ENCODE measurements at regions not wholly inside any gene's neighbourhood (a gene's known extent, or its start where the extent isn't known, plus 50 kb on each side); places are given as distances from the start of the nearest gene placed in this dataset.

DNA sequence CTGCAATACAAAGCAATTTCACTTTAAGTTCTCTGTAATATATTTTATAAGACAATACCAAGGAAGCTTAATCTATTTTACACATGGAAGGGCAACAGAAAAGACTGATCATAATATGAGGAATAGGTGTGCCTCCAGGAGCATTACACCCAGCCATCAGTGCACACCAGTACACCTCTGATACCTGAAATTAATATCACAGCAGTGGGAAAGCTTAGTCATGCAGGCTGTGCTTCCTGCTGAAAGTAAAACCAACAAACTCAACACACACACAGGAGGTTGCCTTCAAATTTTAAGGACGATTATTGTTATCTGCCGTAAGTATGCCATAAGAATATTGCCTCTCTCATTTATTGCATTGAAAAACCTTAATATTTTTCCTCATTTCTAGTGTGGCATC is 1119.1 kb upstream of the TENM4 start:
- Histone ChIP-seq H3K4me1 (ENCODE audit: control insufficient read depth, insufficient read depth, low read length) (no peaks in the 10 kb centered on the region), H3K4me3 (ENCODE audit: low read depth in 2 of 2, low read length in 2 of 2) (no peak overlapping the region), H3K27ac (ENCODE audit: low read length) (no peak overlapping the region), H3K36me3 (ENCODE audit: control insufficient read depth, insufficient read depth, low read length) (no peaks in the 10 kb centered on the region), H3K9me3 (ENCODE audit: control insufficient read depth, insufficient read depth, low read depth, low read length) (no peaks in the 10 kb centered on the region), H3K27me3 (ENCODE audit: control insufficient read depth, insufficient read depth, low read length) (no peaks in the 10 kb centered on the region)
- no peak for TF ChIP-seq POLR2AphosphoS5 (IDR thresholded peaks at IDR 0.05; ENCODE audit: low read depth, low read length)
- TF ChIP-seq SIN3A (IDR thresholded peaks at IDR 0.05; ENCODE audit: borderline replicate concordance, insufficient read depth, low read depth, low read length), result no peak
- no peak for TF ChIP-seq TCF7L2 (IDR thresholded peaks at IDR 0.05; ENCODE audit: low read depth, low read length)
- TF ChIP-seq, protein P1, sequence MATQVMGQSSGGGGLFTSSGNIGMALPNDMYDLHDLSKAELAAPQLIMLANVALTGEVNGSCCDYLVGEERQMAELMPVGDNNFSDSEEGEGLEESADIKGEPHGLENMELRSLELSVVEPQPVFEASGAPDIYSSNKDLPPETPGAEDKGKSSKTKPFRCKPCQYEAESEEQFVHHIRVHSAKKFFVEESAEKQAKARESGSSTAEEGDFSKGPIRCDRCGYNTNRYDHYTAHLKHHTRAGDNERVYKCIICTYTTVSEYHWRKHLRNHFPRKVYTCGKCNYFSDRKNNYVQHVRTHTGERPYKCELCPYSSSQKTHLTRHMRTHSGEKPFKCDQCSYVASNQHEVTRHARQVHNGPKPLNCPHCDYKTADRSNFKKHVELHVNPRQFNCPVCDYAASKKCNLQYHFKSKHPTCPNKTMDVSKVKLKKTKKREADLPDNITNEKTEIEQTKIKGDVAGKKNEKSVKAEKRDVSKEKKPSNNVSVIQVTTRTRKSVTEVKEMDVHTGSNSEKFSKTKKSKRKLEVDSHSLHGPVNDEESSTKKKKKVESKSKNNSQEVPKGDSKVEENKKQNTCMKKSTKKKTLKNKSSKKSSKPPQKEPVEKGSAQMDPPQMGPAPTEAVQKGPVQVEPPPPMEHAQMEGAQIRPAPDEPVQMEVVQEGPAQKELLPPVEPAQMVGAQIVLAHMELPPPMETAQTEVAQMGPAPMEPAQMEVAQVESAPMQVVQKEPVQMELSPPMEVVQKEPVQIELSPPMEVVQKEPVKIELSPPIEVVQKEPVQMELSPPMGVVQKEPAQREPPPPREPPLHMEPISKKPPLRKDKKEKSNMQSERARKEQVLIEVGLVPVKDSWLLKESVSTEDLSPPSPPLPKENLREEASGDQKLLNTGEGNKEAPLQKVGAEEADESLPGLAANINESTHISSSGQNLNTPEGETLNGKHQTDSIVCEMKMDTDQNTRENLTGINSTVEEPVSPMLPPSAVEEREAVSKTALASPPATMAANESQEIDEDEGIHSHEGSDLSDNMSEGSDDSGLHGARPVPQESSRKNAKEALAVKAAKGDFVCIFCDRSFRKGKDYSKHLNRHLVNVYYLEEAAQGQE (IDR thresholded peaks at IDR 0.05; ENCODE audit: insufficient read depth in 1 of 2, low read depth in 2 of 2, low read length in 1 of 2), result no peak
- no peak for DNase-seq (ENCODE audit: low read depth, low spot score)
- ChIA-PET CTCF (no interaction called here), POLR2A (no interaction called here)
- in situ Hi-C loops (cut with HindIII; ENCODE audit: low pct_unique_long_range_greater_than_20kb, low sequenced_read_pairs) (no loop called here), intact Hi-C loops (cut with micrococcal nuclease; ENCODE audit: unreplicated experiment) (no loop called here)
- BruUV-seq (replicated peaks), result no TSS peak
- no peak for ATAC-seq

- POLR2A ChIA-PET, result no interaction called here
- H3K27ac ChIP-seq (ENCODE audit: low read length), result no peak overlapping the region
- CTCF ChIA-PET, result no interaction called here
- DNase-seq (ENCODE audit: low read depth, low spot score) (no peak), ATAC-seq (no peak)
- no peaks in the 10 kb centered on the region for H3K27me3 ChIP-seq (ENCODE audit: control insufficient read depth, insufficient read depth, low read length)
- no peaks in the 10 kb centered on the region for H3K4me1 ChIP-seq (ENCODE audit: control insufficient read depth, insufficient read depth, low read length)
- H3K9me3 ChIP-seq (ENCODE audit: control insufficient read depth, insufficient read depth, low read depth, low read length), result no peaks in the 10 kb centered on the region
- no TSS peak for BruUV-seq (replicated peaks)
- TF ChIP-seq CTCF (IDR thresholded peaks at IDR 0.05), result no peak
- no peak for TF ChIP-seq TCF7L2 (IDR thresholded peaks at IDR 0.05; ENCODE audit: low read depth, low read length)
- TF ChIP-seq, protein P1 (IDR thresholded peaks at IDR 0.05; ENCODE audit: insufficient read depth in 1 of 2, low read depth in 2 of 2, low read length in 1 of 2), result no peak
- TF ChIP-seq POLR2AphosphoS5 (IDR thresholded peaks at IDR 0.05; ENCODE audit: low read depth, low read length), result no peak
- no peak for TF ChIP-seq SIN3A (IDR thresholded peaks at IDR 0.05; ENCODE audit: borderline replicate concordance, insufficient read depth, low read depth, low read length)
- in situ Hi-C loops (cut with HindIII; ENCODE audit: low pct_unique_long_range_greater_than_20kb, low sequenced_read_pairs), result no loop called here
- no peaks in the 10 kb centered on the region for H3K36me3 ChIP-seq (ENCODE audit: control insufficient read depth, insufficient read depth, low read length)
- intact Hi-C loops (cut with micrococcal nuclease; ENCODE audit: unreplicated experiment), result no loop called here
- H3K4me3 ChIP-seq (ENCODE audit: low read depth in 2 of 2, low read length in 2 of 2), result no peak overlapping the region
Observed at GRCh38 chr11:80553565-80553964, 1112.7 kb upstream of the TENM4 start.

All from Panc1 (cell line).